ENCODE measurements at regions not wholly inside any gene's neighbourhood (a gene's known extent, or its start where the extent isn't known, plus 50 kb on each side); places are given as distances from the start of the nearest gene placed in this dataset.
"Not testable (repeated sequence)": the region's sequence is repeated elsewhere in the genome, so short reads cannot be mapped to it uniquely, and the experiment has no call there.

- TF ChIP-seq CTCF, POLR2A, EP300 (IDR thresholded peaks at IDR 0.05): not testable (repeated sequence)
These were observed 608.8 kb downstream of the CETN3 start for GRCh38 chr5:89800735-89801134.
